ENCODE measurements at regions not wholly inside any gene's neighbourhood (a gene's known extent, or its start where the extent isn't known, plus 50 kb on each side); places are given as distances from the start of the nearest gene placed in this dataset.

GRCh38 chr6:153435787-153436186 lies 304.7 kb upstream of the RGS17 start (continued):
- TF ChIP-seq, protein P1, sequence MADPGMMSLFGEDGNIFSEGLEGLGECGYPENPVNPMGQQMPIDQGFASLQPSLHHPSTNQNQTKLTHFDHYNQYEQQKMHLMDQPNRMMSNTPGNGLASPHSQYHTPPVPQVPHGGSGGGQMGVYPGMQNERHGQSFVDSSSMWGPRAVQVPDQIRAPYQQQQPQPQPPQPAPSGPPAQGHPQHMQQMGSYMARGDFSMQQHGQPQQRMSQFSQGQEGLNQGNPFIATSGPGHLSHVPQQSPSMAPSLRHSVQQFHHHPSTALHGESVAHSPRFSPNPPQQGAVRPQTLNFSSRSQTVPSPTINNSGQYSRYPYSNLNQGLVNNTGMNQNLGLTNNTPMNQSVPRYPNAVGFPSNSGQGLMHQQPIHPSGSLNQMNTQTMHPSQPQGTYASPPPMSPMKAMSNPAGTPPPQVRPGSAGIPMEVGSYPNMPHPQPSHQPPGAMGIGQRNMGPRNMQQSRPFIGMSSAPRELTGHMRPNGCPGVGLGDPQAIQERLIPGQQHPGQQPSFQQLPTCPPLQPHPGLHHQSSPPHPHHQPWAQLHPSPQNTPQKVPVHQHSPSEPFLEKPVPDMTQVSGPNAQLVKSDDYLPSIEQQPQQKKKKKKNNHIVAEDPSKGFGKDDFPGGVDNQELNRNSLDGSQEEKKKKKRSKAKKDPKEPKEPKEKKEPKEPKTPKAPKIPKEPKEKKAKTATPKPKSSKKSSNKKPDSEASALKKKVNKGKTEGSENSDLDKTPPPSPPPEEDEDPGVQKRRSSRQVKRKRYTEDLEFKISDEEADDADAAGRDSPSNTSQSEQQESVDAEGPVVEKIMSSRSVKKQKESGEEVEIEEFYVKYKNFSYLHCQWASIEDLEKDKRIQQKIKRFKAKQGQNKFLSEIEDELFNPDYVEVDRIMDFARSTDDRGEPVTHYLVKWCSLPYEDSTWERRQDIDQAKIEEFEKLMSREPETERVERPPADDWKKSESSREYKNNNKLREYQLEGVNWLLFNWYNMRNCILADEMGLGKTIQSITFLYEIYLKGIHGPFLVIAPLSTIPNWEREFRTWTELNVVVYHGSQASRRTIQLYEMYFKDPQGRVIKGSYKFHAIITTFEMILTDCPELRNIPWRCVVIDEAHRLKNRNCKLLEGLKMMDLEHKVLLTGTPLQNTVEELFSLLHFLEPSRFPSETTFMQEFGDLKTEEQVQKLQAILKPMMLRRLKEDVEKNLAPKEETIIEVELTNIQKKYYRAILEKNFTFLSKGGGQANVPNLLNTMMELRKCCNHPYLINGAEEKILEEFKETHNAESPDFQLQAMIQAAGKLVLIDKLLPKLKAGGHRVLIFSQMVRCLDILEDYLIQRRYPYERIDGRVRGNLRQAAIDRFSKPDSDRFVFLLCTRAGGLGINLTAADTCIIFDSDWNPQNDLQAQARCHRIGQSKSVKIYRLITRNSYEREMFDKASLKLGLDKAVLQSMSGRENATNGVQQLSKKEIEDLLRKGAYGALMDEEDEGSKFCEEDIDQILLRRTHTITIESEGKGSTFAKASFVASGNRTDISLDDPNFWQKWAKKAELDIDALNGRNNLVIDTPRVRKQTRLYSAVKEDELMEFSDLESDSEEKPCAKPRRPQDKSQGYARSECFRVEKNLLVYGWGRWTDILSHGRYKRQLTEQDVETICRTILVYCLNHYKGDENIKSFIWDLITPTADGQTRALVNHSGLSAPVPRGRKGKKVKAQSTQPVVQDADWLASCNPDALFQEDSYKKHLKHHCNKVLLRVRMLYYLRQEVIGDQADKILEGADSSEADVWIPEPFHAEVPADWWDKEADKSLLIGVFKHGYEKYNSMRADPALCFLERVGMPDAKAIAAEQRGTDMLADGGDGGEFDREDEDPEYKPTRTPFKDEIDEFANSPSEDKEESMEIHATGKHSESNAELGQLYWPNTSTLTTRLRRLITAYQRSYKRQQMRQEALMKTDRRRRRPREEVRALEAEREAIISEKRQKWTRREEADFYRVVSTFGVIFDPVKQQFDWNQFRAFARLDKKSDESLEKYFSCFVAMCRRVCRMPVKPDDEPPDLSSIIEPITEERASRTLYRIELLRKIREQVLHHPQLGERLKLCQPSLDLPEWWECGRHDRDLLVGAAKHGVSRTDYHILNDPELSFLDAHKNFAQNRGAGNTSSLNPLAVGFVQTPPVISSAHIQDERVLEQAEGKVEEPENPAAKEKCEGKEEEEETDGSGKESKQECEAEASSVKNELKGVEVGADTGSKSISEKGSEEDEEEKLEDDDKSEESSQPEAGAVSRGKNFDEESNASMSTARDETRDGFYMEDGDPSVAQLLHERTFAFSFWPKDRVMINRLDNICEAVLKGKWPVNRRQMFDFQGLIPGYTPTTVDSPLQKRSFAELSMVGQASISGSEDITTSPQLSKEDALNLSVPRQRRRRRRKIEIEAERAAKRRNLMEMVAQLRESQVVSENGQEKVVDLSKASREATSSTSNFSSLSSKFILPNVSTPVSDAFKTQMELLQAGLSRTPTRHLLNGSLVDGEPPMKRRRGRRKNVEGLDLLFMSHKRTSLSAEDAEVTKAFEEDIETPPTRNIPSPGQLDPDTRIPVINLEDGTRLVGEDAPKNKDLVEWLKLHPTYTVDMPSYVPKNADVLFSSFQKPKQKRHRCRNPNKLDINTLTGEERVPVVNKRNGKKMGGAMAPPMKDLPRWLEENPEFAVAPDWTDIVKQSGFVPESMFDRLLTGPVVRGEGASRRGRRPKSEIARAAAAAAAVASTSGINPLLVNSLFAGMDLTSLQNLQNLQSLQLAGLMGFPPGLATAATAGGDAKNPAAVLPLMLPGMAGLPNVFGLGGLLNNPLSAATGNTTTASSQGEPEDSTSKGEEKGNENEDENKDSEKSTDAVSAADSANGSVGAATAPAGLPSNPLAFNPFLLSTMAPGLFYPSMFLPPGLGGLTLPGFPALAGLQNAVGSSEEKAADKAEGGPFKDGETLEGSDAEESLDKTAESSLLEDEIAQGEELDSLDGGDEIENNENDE (IDR thresholded peaks at IDR 0.05; ENCODE audit: insufficient replicate concordance, low read length) = no peak
- TF ChIP-seq, protein P2, sequence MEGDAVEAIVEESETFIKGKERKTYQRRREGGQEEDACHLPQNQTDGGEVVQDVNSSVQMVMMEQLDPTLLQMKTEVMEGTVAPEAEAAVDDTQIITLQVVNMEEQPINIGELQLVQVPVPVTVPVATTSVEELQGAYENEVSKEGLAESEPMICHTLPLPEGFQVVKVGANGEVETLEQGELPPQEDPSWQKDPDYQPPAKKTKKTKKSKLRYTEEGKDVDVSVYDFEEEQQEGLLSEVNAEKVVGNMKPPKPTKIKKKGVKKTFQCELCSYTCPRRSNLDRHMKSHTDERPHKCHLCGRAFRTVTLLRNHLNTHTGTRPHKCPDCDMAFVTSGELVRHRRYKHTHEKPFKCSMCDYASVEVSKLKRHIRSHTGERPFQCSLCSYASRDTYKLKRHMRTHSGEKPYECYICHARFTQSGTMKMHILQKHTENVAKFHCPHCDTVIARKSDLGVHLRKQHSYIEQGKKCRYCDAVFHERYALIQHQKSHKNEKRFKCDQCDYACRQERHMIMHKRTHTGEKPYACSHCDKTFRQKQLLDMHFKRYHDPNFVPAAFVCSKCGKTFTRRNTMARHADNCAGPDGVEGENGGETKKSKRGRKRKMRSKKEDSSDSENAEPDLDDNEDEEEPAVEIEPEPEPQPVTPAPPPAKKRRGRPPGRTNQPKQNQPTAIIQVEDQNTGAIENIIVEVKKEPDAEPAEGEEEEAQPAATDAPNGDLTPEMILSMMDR (IDR thresholded peaks at IDR 0.05; ENCODE audit: control extremely low read depth in 1 of 3, insufficient read depth in 1 of 3, low read depth in 1 of 3, low read length in 3 of 3) = no peak
- TF ChIP-seq BACH1 (IDR thresholded peaks at IDR 0.05; ENCODE audit: low read length) = no peak
- TF ChIP-seq EGR1 (IDR thresholded peaks at IDR 0.05; ENCODE audit: borderline replicate concordance, low read depth, low read length) = no peak
- TF ChIP-seq POLR2AphosphoS5 (IDR thresholded peaks at IDR 0.05; ENCODE audit: low read depth, low read length) = no peak
- TF ChIP-seq SIRT6 (IDR thresholded peaks at IDR 0.05; ENCODE audit: low read length) = no peak
- TF ChIP-seq SP4 (IDR thresholded peaks at IDR 0.05; ENCODE audit: low read length) = no peak
- no peak for TF ChIP-seq FOSL1 (IDR thresholded peaks at IDR 0.05; ENCODE audit: insufficient read depth, low read depth, low read length)
- no peak for TF ChIP-seq TAF1 (IDR thresholded peaks at IDR 0.05; ENCODE audit: low read depth, low read length)
